ENCODE measurements at regions not wholly inside any gene's neighbourhood (a gene's known extent, or its start where the extent isn't known, plus 50 kb on each side); places are given as distances from the start of the nearest gene placed in this dataset.

GRCh38 chr22:22125028-22125578, 119.5 kb upstream of the VPREB1 start (continued):
- no peak for TF ChIP-seq SRF (IDR thresholded peaks at IDR 0.05; ENCODE audit: low read depth, low read length)
- TF ChIP-seq ASH2L (IDR thresholded peaks at IDR 0.05; ENCODE audit: low read length) = no peak
- no peak for TF ChIP-seq CBX8 (IDR thresholded peaks at IDR 0.05; ENCODE audit: borderline replicate concordance, low read depth, low read length)
- TF ChIP-seq RNF2 (IDR thresholded peaks at IDR 0.05; ENCODE audit: borderline replicate concordance, low read depth, low read length, missing control alignments, poor library complexity, severe bottlenecking) = no peak
- no peak for TF ChIP-seq SP1 (IDR thresholded peaks at IDR 0.05; ENCODE audit: low read depth, low read length)
- TF ChIP-seq RFX5 (IDR thresholded peaks at IDR 0.05; ENCODE audit: borderline replicate concordance, low read depth, low read length) = no peak
- no peak for TF ChIP-seq HDAC6 (IDR thresholded peaks at IDR 0.05; ENCODE audit: low read depth, low read length)
- no peak for TF ChIP-seq CEBPB (IDR thresholded peaks at IDR 0.05; ENCODE audit: low read depth, low read length)
- no peak for TF ChIP-seq GABPA (IDR thresholded peaks at IDR 0.05; ENCODE audit: borderline replicate concordance, insufficient read depth, low read length)
